Mesendoderm (in vitro differentiated cells): ENCODE measurements at regions not wholly inside any gene's neighbourhood (a gene's known extent, or its start where the extent isn't known, plus 50 kb on each side); places are given as distances from the start of the nearest gene placed in this dataset.
"Not testable (repeated sequence)": the region's sequence is repeated elsewhere in the genome, so short reads cannot be mapped to it uniquely, and the experiment has no call there.

ENCODE experiments used
- DNase-seq: peaks from one replicate; pipeline ENCODE4 v3.0.0; 2013
- H2AK5ac ChIP-seq: 2 replicates; pipeline ENCODE4 v1.6.1; 2013; ENCODE audit warnings: low read length, inconsistent platforms
- H2BK120ac ChIP-seq: 2 replicates; pipeline ENCODE4 v1.6.1; 2013; ENCODE audit warnings: low read depth, mild to moderate bottlenecking, low read length, moderate library complexity, mixed read lengths
- H2BK15ac ChIP-seq: replicated peaks from 2 replicates; pipeline ENCODE4 v1.6.1; 2013; ENCODE audit warnings: low read depth, mild to moderate bottlenecking, moderate library complexity
- H2BK5ac ChIP-seq: 2 replicates; pipeline ENCODE4 v1.6.1; 2013; ENCODE audit warnings: low read length, inconsistent platforms
- H3K18ac ChIP-seq: 2 replicates; pipeline ENCODE4 v1.6.1; 2013; ENCODE audit warnings: mild to moderate bottlenecking, low read length, mixed read lengths
- H3K23ac ChIP-seq: one replicate; pipeline ENCODE4 v1.6.1; 2013; ENCODE audit warnings: low read length
- H3K27ac ChIP-seq: 2 replicates; pipeline ENCODE4 v1.5.1; 2013; ENCODE audit warnings: low read depth, mild to moderate bottlenecking, inconsistent platforms, low read length, moderate library complexity
- H3K27me3 ChIP-seq: 2 replicates; pipeline ENCODE4 v1.6.1; 2013; ENCODE audit warnings: low read length, control low read depth, mild to moderate bottlenecking, inconsistent platforms; ENCODE audit not compliant: insufficient read depth, poor library complexity
- H3K36me3 ChIP-seq: 2 replicates; pipeline ENCODE4 v1.6.1; 2013; ENCODE audit warnings: low read length, inconsistent platforms; ENCODE audit not compliant: control insufficient read depth, insufficient read depth
- H3K4ac ChIP-seq: one replicate; pipeline ENCODE4 v1.6.1; 2013; ENCODE audit warnings: low read depth, mild to moderate bottlenecking, low read length, moderate library complexity
- H3K4me1 ChIP-seq: 2 replicates; pipeline ENCODE4 v1.6.1; 2013; ENCODE audit warnings: low read depth, low read length, inconsistent platforms; ENCODE audit not compliant: control insufficient read depth
- H3K4me2 ChIP-seq: 2 replicates; pipeline ENCODE4 v1.6.1; 2013; ENCODE audit warnings: low read length
- H3K4me3 ChIP-seq: 2 replicates; pipeline ENCODE4 v1.5.1; 2013; ENCODE audit warnings: mild to moderate bottlenecking, low read length
- H3K56ac ChIP-seq: one replicate; pipeline ENCODE4 v1.6.1; 2013; ENCODE audit warnings: low read length
- H3K79me1 ChIP-seq: 2 replicates; pipeline ENCODE4 v1.6.1; 2013; ENCODE audit warnings: low read length, inconsistent platforms
- H3K79me2 ChIP-seq: 2 replicates; pipeline ENCODE4 v1.6.1; 2013; ENCODE audit warnings: mild to moderate bottlenecking, low read length; ENCODE audit not compliant: control insufficient read depth, insufficient read depth
- H3K9ac ChIP-seq: 2 replicates; pipeline ENCODE4 v1.6.1; 2013; ENCODE audit warnings: low read length, inconsistent platforms
- H4K5ac ChIP-seq: one replicate; pipeline ENCODE4 v1.6.1; 2013; ENCODE audit warnings: low read length
- H4K8ac ChIP-seq: one replicate; pipeline ENCODE4 v1.6.1; 2013; ENCODE audit warnings: low read depth, mild to moderate bottlenecking, control low read depth, low read length, moderate library complexity
- WGBS: extraction: QIAGEN DNeasy Blood & Tissue Kit; methylation state at CpG from one replicate; pipeline ENCODE4 v1.1.7; 2013; ENCODE audit warnings: low lambda C conversion rate, missing lambda C conversion rate; ENCODE audit not compliant: insufficient coverage; ENCODE audit errors: extremely low coverage; 5-methylcytosine and 5-hydroxymethylcytosine counted together

DNA sequence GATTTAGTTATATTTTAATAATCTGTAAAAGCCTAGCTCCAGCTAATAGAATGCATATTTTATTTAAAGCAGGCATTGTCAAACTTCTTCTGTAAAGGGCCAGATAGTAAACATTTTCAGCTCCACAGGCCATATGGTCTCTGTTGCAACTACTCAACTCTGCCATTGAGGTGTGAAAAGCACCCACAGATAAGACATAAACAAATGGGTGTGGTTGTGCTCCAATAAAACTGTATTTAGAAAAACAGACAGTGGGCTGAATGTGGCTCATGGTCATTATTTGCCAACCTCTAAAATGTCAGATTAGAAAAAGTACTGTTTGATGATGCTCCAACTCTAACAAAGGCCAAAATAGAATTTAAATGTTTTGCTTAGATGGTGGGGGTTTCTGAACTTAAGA is 519.9 kb downstream of the RNF144A start:
- Histone ChIP-seq H3K18ac (no peak overlapping the region), H3K27ac (no peak overlapping the region), H3K23ac (no peak overlapping the region)

GRCh38 chr2:7437716-7438632 is 520.8 kb downstream of the RNF144A start:
- Histone ChIP-seq H3K36me3 (no peaks in the 10 kb centered on the region), H4K5ac (no peak overlapping the region), H3K4me2 (no peak overlapping the region), H3K9ac (no peak overlapping the region), H2BK15ac (no peak overlapping the region), H3K79me1 (no peaks in the 10 kb centered on the region), H3K27ac (no peak overlapping the region), H2BK5ac (no peak overlapping the region), H2AK5ac (no peak overlapping the region), H4K8ac (no peak overlapping the region), H3K79me2 (no peaks in the 10 kb centered on the region), H3K23ac (no peak overlapping the region), H3K4ac (no peak overlapping the region), H3K27me3 (no peaks in the 10 kb centered on the region), H3K4me1 (peaks cover 4% of the 10 kb centered on the region), H3K56ac (no peak overlapping the region), H2BK120ac (no peak overlapping the region), H3K4me3 (no peak overlapping the region), H3K18ac (no peak overlapping the region)
- no CpG with 5 or more reads among the region's 9 CpGs for WGBS
- no peak for DNase-seq

More for the DNA sequence above, 519.9 kb downstream of the RNF144A start:
- Histone ChIP-seq H2AK5ac (no peak overlapping the region), H3K27me3 (no peaks in the 10 kb centered on the region), H3K4me1 (peaks cover 4% of the 10 kb centered on the region), H3K79me2 (no peaks in the 10 kb centered on the region), H4K8ac (no peak overlapping the region), H2BK120ac (no peak overlapping the region), H3K4me2 (no peak overlapping the region), H4K5ac (no peak overlapping the region), H2BK15ac (no peak overlapping the region), H3K4ac (no peak overlapping the region), H3K36me3 (no peaks in the 10 kb centered on the region), H2BK5ac (no peak overlapping the region), H3K9ac (no peak overlapping the region), H3K4me3 (no peak overlapping the region), H3K79me1 (no peaks in the 10 kb centered on the region), H3K56ac (no peak overlapping the region)
- DNase-seq, result peak; percentile 44

DNA sequence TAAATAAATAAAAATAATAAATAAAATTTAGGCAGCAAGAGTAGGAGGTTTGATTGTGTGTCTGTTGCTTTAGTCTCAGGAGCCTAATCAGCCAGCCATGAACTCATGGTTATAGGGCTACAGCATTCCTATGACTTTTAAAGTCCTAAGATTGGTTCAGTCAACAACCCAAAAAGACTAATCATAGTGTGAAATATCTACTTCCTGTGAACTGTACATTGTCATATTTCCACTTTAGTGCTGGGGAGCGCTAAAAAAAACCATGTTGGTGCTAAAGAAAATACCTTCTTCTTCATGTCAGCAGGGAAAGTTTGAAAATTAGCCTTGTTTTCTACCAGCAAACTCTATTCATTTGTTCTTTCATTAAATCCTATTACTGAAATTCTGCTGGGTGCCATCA is 521.6 kb downstream of the RNF144A start:
- no peak overlapping the region for H3K18ac ChIP-seq
- H3K4ac ChIP-seq, result no peak overlapping the region
- H3K9ac ChIP-seq, result no peak overlapping the region
- H4K5ac ChIP-seq, result no peak overlapping the region
- H3K79me2 ChIP-seq, result no peaks in the 10 kb centered on the region
- no peaks in the 10 kb centered on the region for H3K36me3 ChIP-seq
- no peak overlapping the region for H2BK120ac ChIP-seq
- H3K4me1 ChIP-seq, result peaks cover 4% of the 10 kb centered on the region
- WGBS, result no CpG with 5 or more reads among the region's 1 CpG
- no peak for DNase-seq
- no peak overlapping the region for H4K8ac ChIP-seq
- H3K23ac ChIP-seq, result no peak overlapping the region
- no peak overlapping the region for H3K56ac ChIP-seq
- no peak overlapping the region for H3K4me2 ChIP-seq
- H2BK5ac ChIP-seq, result no peak overlapping the region
- no peak overlapping the region for H2BK15ac ChIP-seq
- no peak overlapping the region for H2AK5ac ChIP-seq
- H3K27me3 ChIP-seq, result no peaks in the 10 kb centered on the region
- no peak overlapping the region for H3K4me3 ChIP-seq
- H3K27ac ChIP-seq, result no peak overlapping the region
- no peaks in the 10 kb centered on the region for H3K79me1 ChIP-seq

GRCh38 chr2:7440977-7441376 is 523.8 kb downstream of the RNF144A start:
- no CpG with 5 or more reads among the region's 4 CpGs for WGBS
- H3K79me2 ChIP-seq, result no peaks in the 10 kb centered on the region

DNA sequence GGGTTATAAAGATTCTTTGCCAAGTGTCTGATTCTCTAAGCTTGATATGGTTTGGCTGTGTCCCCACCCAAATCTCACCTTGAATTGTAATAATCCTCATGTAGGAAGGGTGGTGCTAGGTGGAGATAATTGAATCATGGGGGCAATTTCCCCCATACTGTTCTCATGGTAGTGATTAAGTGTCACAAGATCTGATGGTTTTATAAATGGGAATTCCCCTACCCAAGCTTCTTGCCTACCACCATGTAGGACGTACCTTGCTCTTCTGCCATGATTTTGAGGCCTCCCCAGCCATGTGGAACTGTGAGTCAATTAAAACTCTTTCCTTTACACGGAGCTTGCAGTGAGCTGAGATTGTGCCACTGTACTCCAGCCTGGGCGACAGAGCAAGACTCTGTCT is 524.6 kb downstream of the RNF144A start:
- not testable (repeated sequence) for H3K4ac ChIP-seq, H3K23ac ChIP-seq, H2BK5ac ChIP-seq, H2BK15ac ChIP-seq, H3K27ac ChIP-seq, H2AK5ac ChIP-seq, H4K5ac ChIP-seq, DNase-seq, H3K9ac ChIP-seq, H3K4me1 ChIP-seq, H4K8ac ChIP-seq, H3K36me3 ChIP-seq, H3K4me3 ChIP-seq, H3K18ac ChIP-seq, H3K4me2 ChIP-seq, H3K79me1 ChIP-seq, H2BK120ac ChIP-seq, H3K27me3 ChIP-seq, H3K56ac ChIP-seq, H3K79me2 ChIP-seq
- WGBS, result no CpG with 5 or more reads among the region's 3 CpGs

More at GRCh38 chr2:7440977-7441376, 523.8 kb downstream of the RNF144A start:
- H2AK5ac ChIP-seq, result no peak overlapping the region
- H4K8ac ChIP-seq, result no peak overlapping the region
- no peak overlapping the region for H2BK15ac ChIP-seq
- H3K4me3 ChIP-seq, result no peak overlapping the region
- no peak overlapping the region for H3K18ac ChIP-seq
- no peaks in the 10 kb centered on the region for H3K36me3 ChIP-seq
- no peak overlapping the region for H4K5ac ChIP-seq
- H3K4ac ChIP-seq, result no peak overlapping the region
- DNase-seq, result no peak
- H3K4me2 ChIP-seq, result no peak overlapping the region
- H3K4me1 ChIP-seq, result peaks cover 4% of the 10 kb centered on the region
- H3K56ac ChIP-seq, result no peak overlapping the region
- no peak overlapping the region for H2BK5ac ChIP-seq
- no peak overlapping the region for H3K23ac ChIP-seq
- H3K27me3 ChIP-seq, result no peaks in the 10 kb centered on the region
- no peak overlapping the region for H2BK120ac ChIP-seq
- no peaks in the 10 kb centered on the region for H3K79me1 ChIP-seq
- H3K27ac ChIP-seq, result no peak overlapping the region
- H3K9ac ChIP-seq, result no peak overlapping the region

GRCh38 chr2:7444626-7445025 is 527.4 kb downstream of the RNF144A start:
- H3K36me3 ChIP-seq, result no peaks in the 10 kb centered on the region
- H3K4me3 ChIP-seq, result no peak overlapping the region
- no peak overlapping the region for H3K9ac ChIP-seq
- H3K79me2 ChIP-seq, result no peaks in the 10 kb centered on the region
- no peak overlapping the region for H4K5ac ChIP-seq
- no peak overlapping the region for H3K56ac ChIP-seq
- H3K18ac ChIP-seq, result no peak overlapping the region
- no peak overlapping the region for H2BK5ac ChIP-seq
- no peak overlapping the region for H2BK15ac ChIP-seq
- no peaks in the 10 kb centered on the region for H3K79me1 ChIP-seq
- no peak overlapping the region for H3K4me2 ChIP-seq
- no peak overlapping the region for H2BK120ac ChIP-seq
- no peak overlapping the region for H3K27ac ChIP-seq
- H4K8ac ChIP-seq, result no peak overlapping the region
- no peaks in the 10 kb centered on the region for H3K4me1 ChIP-seq
- no peak overlapping the region for H2AK5ac ChIP-seq
- no peak overlapping the region for H3K23ac ChIP-seq
- WGBS, result no CpG with 5 or more reads among the region's 4 CpGs
- no peak for DNase-seq
- no peaks in the 10 kb centered on the region for H3K27me3 ChIP-seq
- no peak overlapping the region for H3K4ac ChIP-seq
